T-helper 17 cell (primary cell): ENCODE measurements at regions not wholly inside any gene's neighbourhood (a gene's known extent, or its start where the extent isn't known, plus 50 kb on each side); places are given as distances from the start of the nearest gene placed in this dataset.
"Not testable (repeated sequence)": the region's sequence is repeated elsewhere in the genome, so short reads cannot be mapped to it uniquely, and the experiment has no call there.

Source experiments
- ATAC-seq: fragments of 150-1000 bp; cut with Tn5 transposase; 2 replicates; pipeline ENCODE4 v1.10.0; 2021; ENCODE audit warnings: mild to moderate bottlenecking, moderate library complexity
- DNase-seq, 3 donors: peaks; one replicate each; pipeline versions ENCODE4 v3.0.0 to v3.0.0-alpha.2; 2020 to 2021
- H3K9me3 ChIP-seq: one replicate; pipeline ENCODE4 v1.7.0; 2013; ENCODE audit warnings: low read length, mild to moderate bottlenecking; ENCODE audit not compliant: control insufficient read depth, poor library complexity, severe bottlenecking
- H3K27ac Mint-ChIP-seq: one replicate; pipeline ENCODE4 v1.8.0; 2022; ENCODE audit warnings: mild to moderate bottlenecking, moderate library complexity, mixed read lengths
- H3K27me3 Mint-ChIP-seq: one replicate; pipeline ENCODE4 v1.8.0; 2022; ENCODE audit warnings: mixed read lengths
- H3K36me3 Mint-ChIP-seq: one replicate; pipeline ENCODE4 v1.8.0; 2022; ENCODE audit warnings: low read depth, mixed read lengths
- H3K4me1 Mint-ChIP-seq: one replicate; pipeline ENCODE4 v1.8.0; 2022; ENCODE audit warnings: mild to moderate bottlenecking, mixed read lengths
- H3K4me3 Mint-ChIP-seq: one replicate; pipeline ENCODE4 v1.8.0; 2022; ENCODE audit warnings: mild to moderate bottlenecking, moderate library complexity, mixed read lengths

- H3K9me3 ChIP-seq = no peaks in the 10 kb centered on the region
- H3K27ac Mint-ChIP-seq = no peak overlapping the region
- H3K27me3 Mint-ChIP-seq = peaks cover 22% of the 10 kb centered on the region
- no peaks in the 10 kb centered on the region for H3K4me1 Mint-ChIP-seq
- DNase-seq (no peak), ATAC-seq (no peak)
- no peak overlapping the region for H3K4me3 Mint-ChIP-seq
- H3K36me3 Mint-ChIP-seq = no peaks in the 10 kb centered on the region
Measured at GRCh38 chr1:103469801-103470200, 55.7 kb upstream of the RNPC3 start.

- Mint-ChIP-seq H3K4me1 (no peaks in the 10 kb centered on the region), H3K4me3 (no peak overlapping the region), H3K27me3 (peaks cover 27% of the 10 kb centered on the region), H3K36me3 (no peaks in the 10 kb centered on the region), H3K27ac (no peak overlapping the region)
- no peaks in the 10 kb centered on the region for H3K9me3 ChIP-seq
- ATAC-seq (no peak), DNase-seq (no peak)
Measured at GRCh38 chr1:103467100-103467499, 58.4 kb upstream of the RNPC3 start.

GRCh38 chr1:103461161-103462105, 64.1 kb upstream of the RNPC3 start:
- H3K27ac Mint-ChIP-seq = no peak overlapping the region
- H3K4me3 Mint-ChIP-seq = no peak overlapping the region
- H3K36me3 Mint-ChIP-seq = no peaks in the 10 kb centered on the region
- no peaks in the 10 kb centered on the region for H3K9me3 ChIP-seq
- DNase-seq (no peak), ATAC-seq (no peak)
- no peaks in the 10 kb centered on the region for H3K4me1 Mint-ChIP-seq
- H3K27me3 Mint-ChIP-seq = peaks cover 5% of the 10 kb centered on the region

GRCh38 chr1:103460511-103460910, 65.0 kb upstream of the RNPC3 start:
- no peaks in the 10 kb centered on the region for H3K9me3 ChIP-seq
- H3K36me3 Mint-ChIP-seq = no peaks in the 10 kb centered on the region
- H3K27ac Mint-ChIP-seq = no peak overlapping the region
- H3K27me3 Mint-ChIP-seq = peaks cover 5% of the 10 kb centered on the region
- no peak overlapping the region for H3K4me3 Mint-ChIP-seq
- H3K4me1 Mint-ChIP-seq = no peaks in the 10 kb centered on the region
- no peak for ATAC-seq
- no peak for DNase-seq

GRCh38 chr1:103459346-103459745, 66.2 kb upstream of the RNPC3 start:
- peaks cover under 1% of the 10 kb centered on the region for H3K27me3 Mint-ChIP-seq
- no peak for DNase-seq
- H3K4me3 Mint-ChIP-seq = no peak overlapping the region
- H3K9me3 ChIP-seq = no peaks in the 10 kb centered on the region
- H3K36me3 Mint-ChIP-seq = no peaks in the 10 kb centered on the region
- no peak for ATAC-seq
- H3K27ac Mint-ChIP-seq = no peak overlapping the region
- H3K4me1 Mint-ChIP-seq = no peaks in the 10 kb centered on the region

GRCh38 chr1:103457886-103458455, 67.5 kb upstream of the RNPC3 start:
- no peaks in the 10 kb centered on the region for H3K36me3 Mint-ChIP-seq
- ATAC-seq (no peak), DNase-seq (no peak)
- H3K9me3 ChIP-seq = no peaks in the 10 kb centered on the region
- no peak overlapping the region for H3K27ac Mint-ChIP-seq
- H3K4me3 Mint-ChIP-seq = no peak overlapping the region
- H3K27me3 Mint-ChIP-seq = no peaks in the 10 kb centered on the region
- H3K4me1 Mint-ChIP-seq = no peaks in the 10 kb centered on the region

- no peaks in the 10 kb centered on the region for H3K9me3 ChIP-seq
- ATAC-seq (no peak), DNase-seq (no peak)
- H3K27me3 Mint-ChIP-seq = no peaks in the 10 kb centered on the region
- peak overlapping the region; percentile 66 for H3K27ac Mint-ChIP-seq
- no peaks in the 10 kb centered on the region for H3K36me3 Mint-ChIP-seq
- no peaks in the 10 kb centered on the region for H3K4me1 Mint-ChIP-seq
- no peak overlapping the region for H3K4me3 Mint-ChIP-seq
Measured at GRCh38 chr1:103448560-103448959, 76.9 kb upstream of the RNPC3 start.

- Mint-ChIP-seq H3K27ac (no peak overlapping the region), H3K36me3 (no peaks in the 10 kb centered on the region), H3K27me3 (peaks cover 2% of the 10 kb centered on the region), H3K4me1 (no peaks in the 10 kb centered on the region), H3K4me3 (no peak overlapping the region)
- no peak for DNase-seq
- ATAC-seq = no peak
- H3K9me3 ChIP-seq = no peaks in the 10 kb centered on the region
Measured at GRCh38 chr1:103447471-103447870, 78.0 kb upstream of the RNPC3 start.

GRCh38 chr1:103441342-103441741, 84.2 kb upstream of the RNPC3 start:
- H3K9me3 ChIP-seq = no peaks in the 10 kb centered on the region
- Mint-ChIP-seq H3K4me3 (no peak overlapping the region), H3K36me3 (no peaks in the 10 kb centered on the region), H3K4me1 (no peaks in the 10 kb centered on the region), H3K27me3 (peaks cover 7% of the 10 kb centered on the region), H3K27ac (no peak overlapping the region)
- ATAC-seq = no peak
- DNase-seq = no peak

- H3K9me3 ChIP-seq, H3K27ac Mint-ChIP-seq, H3K27me3 Mint-ChIP-seq, H3K36me3 Mint-ChIP-seq, H3K4me1 Mint-ChIP-seq, H3K4me3 Mint-ChIP-seq, ATAC-seq, DNase-seq: not testable (repeated sequence)
Measured at GRCh38 chr1:103436568-103437100, 88.9 kb upstream of the RNPC3 start.

- H3K36me3 Mint-ChIP-seq = no peaks in the 10 kb centered on the region
- no peak overlapping the region for H3K4me3 Mint-ChIP-seq
- ATAC-seq = no peak
- no peaks in the 10 kb centered on the region for H3K27me3 Mint-ChIP-seq
- no peaks in the 10 kb centered on the region for H3K9me3 ChIP-seq
- H3K27ac Mint-ChIP-seq = no peak overlapping the region
- no peaks in the 10 kb centered on the region for H3K4me1 Mint-ChIP-seq
- DNase-seq = no peak
Measured at GRCh38 chr1:103435443-103435842, 90.1 kb upstream of the RNPC3 start.

- DNase-seq = no peak
- no peaks in the 10 kb centered on the region for H3K4me1 Mint-ChIP-seq
- ATAC-seq = no peak
- no peak overlapping the region for H3K4me3 Mint-ChIP-seq
- H3K27ac Mint-ChIP-seq = no peak overlapping the region
- H3K36me3 Mint-ChIP-seq = no peaks in the 10 kb centered on the region
- no peaks in the 10 kb centered on the region for H3K9me3 ChIP-seq
- peaks cover 6% of the 10 kb centered on the region for H3K27me3 Mint-ChIP-seq
Measured at GRCh38 chr1:103424650-103425049, 100.8 kb upstream of the RNPC3 start.

GRCh38 chr1:103416681-103417286, 108.7 kb upstream of the RNPC3 start:
- no peak for DNase-seq
- no peak for ATAC-seq
- H3K9me3 ChIP-seq = no peaks in the 10 kb centered on the region
- no peaks in the 10 kb centered on the region for H3K4me1 Mint-ChIP-seq
- H3K4me3 Mint-ChIP-seq = no peak overlapping the region
- no peak overlapping the region for H3K27ac Mint-ChIP-seq
- no peaks in the 10 kb centered on the region for H3K36me3 Mint-ChIP-seq
- no peaks in the 10 kb centered on the region for H3K27me3 Mint-ChIP-seq
